ENCODE measurements at regions not wholly inside any gene's neighbourhood (a gene's known extent, or its start where the extent isn't known, plus 50 kb on each side); places are given as distances from the start of the nearest gene placed in this dataset.

GRCh38 chr22:27628891-27629631 is 172.5 kb downstream of the MN1 start:
- no peak for DNase-seq (ENCODE audit: low read depth, low spot score)
- no peak overlapping the region for H3K27ac Mint-ChIP-seq (ENCODE audit: unreplicated experiment)
- H3K36me3 Mint-ChIP-seq (ENCODE audit: low read depth): no peaks in the 10 kb centered on the region
- peaks cover 29% of the 10 kb centered on the region for H3K4me1 Mint-ChIP-seq
- no peaks in the 10 kb centered on the region for H3K27me3 Mint-ChIP-seq (ENCODE audit: low read depth)
- TF ChIP-seq CTCF (conservative IDR thresholded peaks at IDR 0.05): no peak
- no peaks in the 10 kb centered on the region for H3K9me3 Mint-ChIP-seq
- no peak overlapping the region for H3K4me3 Mint-ChIP-seq

GRCh38 chr22:27629908-27630673 is 171.5 kb downstream of the MN1 start:
- TF ChIP-seq CTCF (conservative IDR thresholded peaks at IDR 0.05): no peak
- no peak overlapping the region for H3K4me3 Mint-ChIP-seq
- H3K9me3 Mint-ChIP-seq: no peaks in the 10 kb centered on the region
- no peaks in the 10 kb centered on the region for H3K36me3 Mint-ChIP-seq (ENCODE audit: low read depth)
- DNase-seq (ENCODE audit: low read depth, low spot score): no peak
- no peak overlapping the region for H3K27ac Mint-ChIP-seq (ENCODE audit: unreplicated experiment)
- peaks cover 23% of the 10 kb centered on the region for H3K4me1 Mint-ChIP-seq
- no peaks in the 10 kb centered on the region for H3K27me3 Mint-ChIP-seq (ENCODE audit: low read depth)

- DNase-seq (ENCODE audit: low read depth, low spot score): no peak
- no peaks in the 10 kb centered on the region for H3K9me3 Mint-ChIP-seq
- no peaks in the 10 kb centered on the region for H3K36me3 Mint-ChIP-seq (ENCODE audit: low read depth)
- no peak overlapping the region for H3K4me3 Mint-ChIP-seq
- peaks cover 23% of the 10 kb centered on the region for H3K4me1 Mint-ChIP-seq
- H3K27ac Mint-ChIP-seq (ENCODE audit: unreplicated experiment): no peak overlapping the region
- TF ChIP-seq CTCF (conservative IDR thresholded peaks at IDR 0.05): no peak
- H3K27me3 Mint-ChIP-seq (ENCODE audit: low read depth): no peaks in the 10 kb centered on the region
These were observed 170.8 kb downstream of the MN1 start for GRCh38 chr22:27630754-27631153.

- no peak overlapping the region for H3K27ac Mint-ChIP-seq (ENCODE audit: unreplicated experiment)
- no peak overlapping the region for H3K4me3 Mint-ChIP-seq
- H3K27me3 Mint-ChIP-seq (ENCODE audit: low read depth): peaks cover 8% of the 10 kb centered on the region
- H3K9me3 Mint-ChIP-seq: no peaks in the 10 kb centered on the region
- peaks cover 30% of the 10 kb centered on the region for H3K4me1 Mint-ChIP-seq
- TF ChIP-seq CTCF (conservative IDR thresholded peaks at IDR 0.05): no peak
- H3K36me3 Mint-ChIP-seq (ENCODE audit: low read depth): no peaks in the 10 kb centered on the region
- DNase-seq (ENCODE audit: low read depth, low spot score): no peak
These were observed 169.9 kb downstream of the MN1 start for GRCh38 chr22:27631641-27632040.

- Mint-ChIP-seq H3K4me3 (no peak overlapping the region), H3K27ac (ENCODE audit: unreplicated experiment) (no peak overlapping the region), H3K36me3 (ENCODE audit: low read depth) (no peaks in the 10 kb centered on the region), H3K27me3 (ENCODE audit: low read depth) (peaks cover 10% of the 10 kb centered on the region), H3K4me1 (peaks cover 35% of the 10 kb centered on the region), H3K9me3 (no peaks in the 10 kb centered on the region)
- TF ChIP-seq CTCF (conservative IDR thresholded peaks at IDR 0.05): no peak
- DNase-seq (ENCODE audit: low read depth, low spot score): no peak
These were observed 168.9 kb downstream of the MN1 start for GRCh38 chr22:27632451-27633295.
